ENCODE measurements at regions not wholly inside any gene's neighbourhood (a gene's known extent, or its start where the extent isn't known, plus 50 kb on each side); places are given as distances from the start of the nearest gene placed in this dataset.

DNA sequence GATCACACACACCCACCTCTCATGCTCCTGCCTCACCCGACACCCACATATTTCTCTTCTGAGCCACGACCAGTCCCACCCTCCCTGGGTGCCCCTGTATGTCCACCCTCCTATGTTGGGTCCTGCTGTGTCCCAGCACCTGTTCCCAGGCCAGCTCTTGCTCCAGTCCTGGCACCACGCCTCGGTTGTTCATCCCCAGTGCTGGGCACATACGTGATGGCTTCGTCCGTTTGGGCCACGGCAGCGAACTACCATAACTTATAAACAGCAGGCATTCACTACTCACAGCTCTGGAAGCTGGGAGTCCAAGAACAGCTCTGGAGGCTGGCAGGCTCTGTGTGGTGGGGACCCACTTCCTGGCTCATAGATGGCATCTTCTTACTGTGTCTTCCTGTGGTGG lies 116.9 kb downstream of the BRD1 start:
- ChIA-PET CTCF (interaction anchor here (0.7 kb wide), 1 partner anchor 283 kb away, joined by 3 read pairs; no protein-coding TSS in a partner anchor), POLR2A (no interaction called here)
- H3K27ac ChIP-seq (ENCODE audit: extremely low read depth, low read depth, low read length), result no peak overlapping the region
- H3K36me3 ChIP-seq (ENCODE audit: control insufficient read depth in 2 of 2, insufficient read depth in 1 of 2, low read length in 2 of 2), result no peaks in the 10 kb centered on the region
- no peak overlapping the region for H3K4me3 ChIP-seq (ENCODE audit: low read depth, low read length)
- H3K4me1 ChIP-seq (ENCODE audit: control insufficient read depth, insufficient read depth, low read length), result no peaks in the 10 kb centered on the region
- H3K9me3 ChIP-seq (ENCODE audit: control insufficient read depth, insufficient read depth, low read depth, low read length), result no peaks in the 10 kb centered on the region
- TF ChIP-seq KLF1 (tag by site-specific recombination; IDR thresholded peaks at IDR 0.05) (no peak), YY2 (tag by site-specific recombination; IDR thresholded peaks at IDR 0.05) (no peak)
- TF ChIP-seq, protein P1, sequence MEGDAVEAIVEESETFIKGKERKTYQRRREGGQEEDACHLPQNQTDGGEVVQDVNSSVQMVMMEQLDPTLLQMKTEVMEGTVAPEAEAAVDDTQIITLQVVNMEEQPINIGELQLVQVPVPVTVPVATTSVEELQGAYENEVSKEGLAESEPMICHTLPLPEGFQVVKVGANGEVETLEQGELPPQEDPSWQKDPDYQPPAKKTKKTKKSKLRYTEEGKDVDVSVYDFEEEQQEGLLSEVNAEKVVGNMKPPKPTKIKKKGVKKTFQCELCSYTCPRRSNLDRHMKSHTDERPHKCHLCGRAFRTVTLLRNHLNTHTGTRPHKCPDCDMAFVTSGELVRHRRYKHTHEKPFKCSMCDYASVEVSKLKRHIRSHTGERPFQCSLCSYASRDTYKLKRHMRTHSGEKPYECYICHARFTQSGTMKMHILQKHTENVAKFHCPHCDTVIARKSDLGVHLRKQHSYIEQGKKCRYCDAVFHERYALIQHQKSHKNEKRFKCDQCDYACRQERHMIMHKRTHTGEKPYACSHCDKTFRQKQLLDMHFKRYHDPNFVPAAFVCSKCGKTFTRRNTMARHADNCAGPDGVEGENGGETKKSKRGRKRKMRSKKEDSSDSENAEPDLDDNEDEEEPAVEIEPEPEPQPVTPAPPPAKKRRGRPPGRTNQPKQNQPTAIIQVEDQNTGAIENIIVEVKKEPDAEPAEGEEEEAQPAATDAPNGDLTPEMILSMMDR (tag by site-specific recombination; IDR thresholded peaks at IDR 0.05), result no peak

DNA sequence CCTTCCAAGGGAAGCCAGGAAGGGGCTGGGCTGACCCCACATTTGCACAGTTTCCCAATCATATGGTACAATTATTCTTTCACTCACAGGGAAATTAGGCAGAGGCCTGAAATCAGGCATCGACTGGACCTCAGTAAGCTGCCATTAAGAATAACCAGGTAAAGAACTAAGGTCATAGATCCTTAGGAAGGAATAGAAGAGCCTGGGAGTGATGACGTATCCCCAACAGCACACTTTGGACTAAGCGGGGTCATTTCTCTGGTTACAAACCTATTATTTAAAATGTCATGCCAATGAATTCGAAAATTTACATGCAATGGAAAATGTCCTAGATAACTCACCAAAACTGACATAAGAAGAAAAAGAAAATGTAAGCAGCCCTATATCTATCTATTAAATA lies 118.2 kb downstream of the BRD1 start:
- POLR2A ChIA-PET, result no interaction called here
- peak; percentile 32 for TF ChIP-seq SETDB1 (IDR thresholded peaks at IDR 0.05; ENCODE audit: insufficient read length, low read length)
- TF ChIP-seq, protein P2, sequence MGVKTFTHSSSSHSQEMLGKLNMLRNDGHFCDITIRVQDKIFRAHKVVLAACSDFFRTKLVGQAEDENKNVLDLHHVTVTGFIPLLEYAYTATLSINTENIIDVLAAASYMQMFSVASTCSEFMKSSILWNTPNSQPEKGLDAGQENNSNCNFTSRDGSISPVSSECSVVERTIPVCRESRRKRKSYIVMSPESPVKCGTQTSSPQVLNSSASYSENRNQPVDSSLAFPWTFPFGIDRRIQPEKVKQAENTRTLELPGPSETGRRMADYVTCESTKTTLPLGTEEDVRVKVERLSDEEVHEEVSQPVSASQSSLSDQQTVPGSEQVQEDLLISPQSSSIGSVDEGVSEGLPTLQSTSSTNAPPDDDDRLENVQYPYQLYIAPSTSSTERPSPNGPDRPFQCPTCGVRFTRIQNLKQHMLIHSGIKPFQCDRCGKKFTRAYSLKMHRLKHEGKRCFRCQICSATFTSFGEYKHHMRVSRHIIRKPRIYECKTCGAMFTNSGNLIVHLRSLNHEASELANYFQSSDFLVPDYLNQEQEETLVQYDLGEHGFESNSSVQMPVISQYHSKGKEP (tag by site-specific recombination; IDR thresholded peaks at IDR 0.05), result no peak

DNA sequence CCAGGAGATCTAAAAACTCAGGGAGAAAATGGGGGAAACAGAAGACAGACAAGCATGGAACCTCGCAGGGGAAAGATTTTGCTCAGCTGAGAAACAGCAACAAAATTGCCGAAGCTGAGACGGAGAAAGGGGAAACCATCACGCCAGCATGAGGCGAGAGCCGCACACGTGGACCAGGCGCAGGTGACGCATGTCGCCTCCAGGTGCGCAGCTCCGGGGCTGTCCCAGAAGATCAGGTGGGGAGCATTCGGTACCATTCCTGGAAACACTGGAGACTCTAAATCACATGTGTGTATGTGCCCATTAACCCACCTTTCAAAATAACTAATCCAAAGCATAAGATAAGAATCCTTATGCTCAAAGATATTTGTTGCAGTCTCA lies 121.7 kb downstream of the BRD1 start:
- Histone ChIP-seq H3K9me3 (ENCODE audit: control insufficient read depth, insufficient read depth, low read depth, low read length) (no peaks in the 10 kb centered on the region), H3K27ac (ENCODE audit: extremely low read depth, low read depth, low read length) (no peak overlapping the region), H3K4me3 (ENCODE audit: low read depth, low read length) (no peak overlapping the region), H3K4me1 (ENCODE audit: control insufficient read depth, insufficient read depth, low read length) (no peaks in the 10 kb centered on the region), H3K36me3 (ENCODE audit: control insufficient read depth in 2 of 2, insufficient read depth in 1 of 2, low read length in 2 of 2) (no peaks in the 10 kb centered on the region)
- ChIA-PET CTCF (no interaction called here), POLR2A (no interaction called here)
- TF ChIP-seq, protein P3, sequence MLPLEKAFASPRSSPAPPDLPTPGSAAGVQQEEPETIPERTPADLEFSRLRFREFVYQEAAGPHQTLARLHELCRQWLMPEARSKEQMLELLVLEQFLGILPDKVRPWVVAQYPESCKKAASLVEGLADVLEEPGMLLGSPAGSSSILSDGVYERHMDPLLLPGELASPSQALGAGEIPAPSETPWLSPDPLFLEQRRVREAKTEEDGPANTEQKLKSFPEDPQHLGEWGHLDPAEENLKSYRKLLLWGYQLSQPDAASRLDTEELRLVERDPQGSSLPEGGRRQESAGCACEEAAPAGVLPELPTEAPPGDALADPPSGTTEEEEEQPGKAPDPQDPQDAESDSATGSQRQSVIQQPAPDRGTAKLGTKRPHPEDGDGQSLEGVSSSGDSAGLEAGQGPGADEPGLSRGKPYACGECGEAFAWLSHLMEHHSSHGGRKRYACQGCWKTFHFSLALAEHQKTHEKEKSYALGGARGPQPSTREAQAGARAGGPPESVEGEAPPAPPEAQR (tag by site-specific recombination; IDR thresholded peaks at IDR 0.05), result no peak
- TF ChIP-seq, protein P4, sequence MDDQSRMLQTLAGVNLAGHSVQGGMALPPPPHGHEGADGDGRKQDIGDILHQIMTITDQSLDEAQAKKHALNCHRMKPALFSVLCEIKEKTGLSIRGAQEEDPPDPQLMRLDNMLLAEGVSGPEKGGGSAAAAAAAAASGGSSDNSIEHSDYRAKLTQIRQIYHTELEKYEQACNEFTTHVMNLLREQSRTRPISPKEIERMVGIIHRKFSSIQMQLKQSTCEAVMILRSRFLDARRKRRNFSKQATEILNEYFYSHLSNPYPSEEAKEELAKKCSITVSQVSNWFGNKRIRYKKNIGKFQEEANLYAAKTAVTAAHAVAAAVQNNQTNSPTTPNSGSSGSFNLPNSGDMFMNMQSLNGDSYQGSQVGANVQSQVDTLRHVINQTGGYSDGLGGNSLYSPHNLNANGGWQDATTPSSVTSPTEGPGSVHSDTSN (CRISPR knock-in tag; IDR thresholded peaks at IDR 0.05), result no peak
- TF ChIP-seq ZNF560 (tag by site-specific recombination; IDR thresholded peaks at IDR 0.05; ENCODE audit: borderline replicate concordance) (no peak), RBAK (tag by site-specific recombination; IDR thresholded peaks at IDR 0.05) (no peak), GLI2 (tag by site-specific recombination; IDR thresholded peaks at IDR 0.05; ENCODE audit: borderline replicate concordance, low read depth) (no peak), ZNF677 (tag by site-specific recombination; IDR thresholded peaks at IDR 0.05) (no peak), ZNF670 (tag by site-specific recombination; IDR thresholded peaks at IDR 0.05; ENCODE audit: low read depth) (no peak), PRDM1 (tag by site-specific recombination; IDR thresholded peaks at IDR 0.05) (no peak), ZNF223 (tag by site-specific recombination; IDR thresholded peaks at IDR 0.05) (no peak), ZNF510 (tag by site-specific recombination; IDR thresholded peaks at IDR 0.05; ENCODE audit: insufficient replicate concordance) (no peak), ZNF610 (tag by site-specific recombination; IDR thresholded peaks at IDR 0.05; ENCODE audit: borderline replicate concordance) (no peak), REPIN1 (tag by site-specific recombination; IDR thresholded peaks at IDR 0.05; ENCODE audit: low read depth) (no peak), ZNF621 (tag by site-specific recombination; IDR thresholded peaks at IDR 0.05) (no peak), ZNF324 (tag by site-specific recombination; IDR thresholded peaks at IDR 0.05) (no peak)
- TF ChIP-seq, protein P5, sequence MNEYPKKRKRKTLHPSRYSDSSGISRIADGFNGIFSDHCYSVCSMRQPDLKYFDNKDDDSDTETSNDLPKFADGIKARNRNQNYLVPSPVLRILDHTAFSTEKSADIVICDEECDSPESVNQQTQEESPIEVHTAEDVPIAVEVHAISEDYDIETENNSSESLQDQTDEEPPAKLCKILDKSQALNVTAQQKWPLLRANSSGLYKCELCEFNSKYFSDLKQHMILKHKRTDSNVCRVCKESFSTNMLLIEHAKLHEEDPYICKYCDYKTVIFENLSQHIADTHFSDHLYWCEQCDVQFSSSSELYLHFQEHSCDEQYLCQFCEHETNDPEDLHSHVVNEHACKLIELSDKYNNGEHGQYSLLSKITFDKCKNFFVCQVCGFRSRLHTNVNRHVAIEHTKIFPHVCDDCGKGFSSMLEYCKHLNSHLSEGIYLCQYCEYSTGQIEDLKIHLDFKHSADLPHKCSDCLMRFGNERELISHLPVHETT (tag by site-specific recombination; IDR thresholded peaks at IDR 0.05), result no peak
- TF ChIP-seq, protein P6, sequence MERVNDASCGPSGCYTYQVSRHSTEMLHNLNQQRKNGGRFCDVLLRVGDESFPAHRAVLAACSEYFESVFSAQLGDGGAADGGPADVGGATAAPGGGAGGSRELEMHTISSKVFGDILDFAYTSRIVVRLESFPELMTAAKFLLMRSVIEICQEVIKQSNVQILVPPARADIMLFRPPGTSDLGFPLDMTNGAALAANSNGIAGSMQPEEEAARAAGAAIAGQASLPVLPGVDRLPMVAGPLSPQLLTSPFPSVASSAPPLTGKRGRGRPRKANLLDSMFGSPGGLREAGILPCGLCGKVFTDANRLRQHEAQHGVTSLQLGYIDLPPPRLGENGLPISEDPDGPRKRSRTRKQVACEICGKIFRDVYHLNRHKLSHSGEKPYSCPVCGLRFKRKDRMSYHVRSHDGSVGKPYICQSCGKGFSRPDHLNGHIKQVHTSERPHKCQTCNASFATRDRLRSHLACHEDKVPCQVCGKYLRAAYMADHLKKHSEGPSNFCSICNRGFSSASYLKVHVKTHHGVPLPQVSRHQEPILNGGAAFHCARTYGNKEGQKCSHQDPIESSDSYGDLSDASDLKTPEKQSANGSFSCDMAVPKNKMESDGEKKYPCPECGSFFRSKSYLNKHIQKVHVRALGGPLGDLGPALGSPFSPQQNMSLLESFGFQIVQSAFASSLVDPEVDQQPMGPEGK (tag by site-specific recombination; IDR thresholded peaks at IDR 0.05), result no peak
- TF ChIP-seq, protein P7, sequence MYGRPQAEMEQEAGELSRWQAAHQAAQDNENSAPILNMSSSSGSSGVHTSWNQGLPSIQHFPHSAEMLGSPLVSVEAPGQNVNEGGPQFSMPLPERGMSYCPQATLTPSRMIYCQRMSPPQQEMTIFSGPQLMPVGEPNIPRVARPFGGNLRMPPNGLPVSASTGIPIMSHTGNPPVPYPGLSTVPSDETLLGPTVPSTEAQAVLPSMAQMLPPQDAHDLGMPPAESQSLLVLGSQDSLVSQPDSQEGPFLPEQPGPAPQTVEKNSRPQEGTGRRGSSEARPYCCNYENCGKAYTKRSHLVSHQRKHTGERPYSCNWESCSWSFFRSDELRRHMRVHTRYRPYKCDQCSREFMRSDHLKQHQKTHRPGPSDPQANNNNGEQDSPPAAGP (tag by site-specific recombination; IDR thresholded peaks at IDR 0.05), result no peak

More for the DNA sequence above, 118.2 kb downstream of the BRD1 start:
- CTCF ChIA-PET, result no interaction called here
- no peaks in the 10 kb centered on the region for H3K36me3 ChIP-seq (ENCODE audit: control insufficient read depth in 2 of 2, insufficient read depth in 1 of 2, low read length in 2 of 2)
- no peak overlapping the region for H3K27ac ChIP-seq (ENCODE audit: extremely low read depth, low read depth, low read length)
- no peaks in the 10 kb centered on the region for H3K9me3 ChIP-seq (ENCODE audit: control insufficient read depth, insufficient read depth, low read depth, low read length)
- no peak overlapping the region for H3K4me3 ChIP-seq (ENCODE audit: low read depth, low read length)
- no peaks in the 10 kb centered on the region for H3K4me1 ChIP-seq (ENCODE audit: control insufficient read depth, insufficient read depth, low read length)
